ENCODE measurements at regions not wholly inside any gene's neighbourhood (a gene's known extent, or its start where the extent isn't known, plus 50 kb on each side); places are given as distances from the start of the nearest gene placed in this dataset.
"Not testable (repeated sequence)": the region's sequence is repeated elsewhere in the genome, so short reads cannot be mapped to it uniquely, and the experiment has no call there.

- DNase-seq (ENCODE audit: low spot score), result no peak
Measured at GRCh38 chr5:112534067-112534583, 115.0 kb upstream of the EPB41L4A start.

GRCh38 chr5:112534611-112535255, 115.7 kb upstream of the EPB41L4A start:
- DNase-seq (ENCODE audit: low spot score), result no peak

GRCh38 chr5:112535356-112535755, 116.3 kb upstream of the EPB41L4A start:
- no peak for DNase-seq (ENCODE audit: low spot score)

- not testable (repeated sequence) for DNase-seq (ENCODE audit: low spot score)
Measured at GRCh38 chr5:112544558-112544957, 125.5 kb upstream of the EPB41L4A start.

DNA sequence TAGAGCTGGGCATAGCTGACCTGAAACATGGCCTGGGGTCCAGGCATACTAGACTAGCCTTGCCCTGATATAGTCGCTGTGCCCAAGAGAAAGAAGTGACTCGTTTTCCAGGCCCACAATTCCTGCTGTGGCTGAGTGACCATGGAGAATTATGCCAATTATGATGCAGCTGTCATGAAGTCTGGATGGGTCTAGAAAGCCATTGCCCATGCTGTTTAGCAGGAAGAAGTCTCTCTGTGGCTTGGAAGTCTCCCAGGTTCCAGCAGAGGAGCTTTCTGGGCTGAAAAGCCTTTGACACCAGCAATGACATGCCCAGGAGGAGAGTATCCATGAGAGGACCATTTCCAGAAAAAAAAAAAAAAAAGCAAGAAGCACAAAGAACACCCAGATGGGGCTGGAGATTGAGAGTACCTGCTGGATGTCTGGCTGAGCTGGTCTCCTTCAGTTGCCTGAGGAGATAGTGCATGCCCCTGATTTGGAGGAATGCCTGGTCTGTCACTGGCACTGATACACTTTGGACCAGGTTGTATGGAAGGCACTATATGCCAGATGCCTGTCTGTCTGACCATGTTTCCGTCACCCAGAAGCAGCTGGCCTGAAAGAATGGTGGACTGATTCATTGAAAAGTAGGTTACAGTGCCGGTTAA, 128.0 kb upstream of the EPB41L4A start:
- no peak for DNase-seq (ENCODE audit: low spot score)

DNA sequence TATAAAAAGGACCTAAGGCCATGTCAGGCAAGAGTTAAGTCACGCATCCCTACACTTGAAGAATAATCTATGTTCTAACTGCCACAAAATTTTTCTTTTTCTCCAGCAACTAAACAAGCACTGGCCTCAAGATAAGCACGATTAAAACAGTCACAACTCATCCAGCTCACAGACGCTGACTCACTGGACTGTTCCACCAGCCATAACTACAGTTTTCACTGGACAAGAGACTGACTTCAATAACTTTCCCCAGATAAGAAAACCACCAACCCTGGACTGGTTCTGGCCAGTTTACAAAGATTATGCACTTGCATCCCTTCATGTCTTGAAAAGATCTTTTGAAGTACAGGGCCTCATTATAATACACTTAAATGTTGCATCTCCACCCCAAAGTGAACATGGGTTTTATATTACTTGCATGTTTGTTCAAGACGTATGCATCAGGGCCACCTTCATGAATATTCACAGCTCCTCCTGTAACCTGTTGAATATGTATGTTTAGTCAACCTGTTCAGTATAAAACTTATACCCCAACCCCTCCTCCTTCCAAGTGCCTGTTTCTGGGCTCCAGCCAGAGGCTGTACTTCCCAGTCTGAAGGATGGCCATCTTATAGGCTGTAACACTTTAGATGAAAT, 129.3 kb upstream of the EPB41L4A start:
- peak; percentile 11 for DNase-seq (ENCODE audit: low spot score)

DNA sequence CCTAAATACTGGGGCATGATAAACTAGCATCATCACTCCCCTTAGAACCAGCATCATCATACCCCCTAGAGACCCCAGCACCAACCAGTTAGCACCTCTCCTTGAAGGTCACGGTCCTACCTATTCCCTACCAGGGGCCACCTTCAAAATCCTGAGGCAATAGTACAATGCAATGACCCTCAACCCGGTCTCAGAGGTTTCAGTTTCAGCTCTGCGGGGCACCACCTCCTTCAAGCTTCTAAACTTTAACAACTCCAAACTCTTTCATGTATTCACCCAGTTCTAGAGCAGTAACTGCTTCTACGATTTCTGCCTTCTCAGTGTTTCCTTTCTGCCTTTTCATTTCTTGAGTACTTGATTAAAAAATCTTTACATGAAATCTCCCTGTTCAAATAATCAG, 130.1 kb upstream of the EPB41L4A start:
- no peak for DNase-seq (ENCODE audit: low spot score)

GRCh38 chr5:112549605-112550166, 130.6 kb upstream of the EPB41L4A start:
- no peak for DNase-seq (ENCODE audit: low spot score)

DNA sequence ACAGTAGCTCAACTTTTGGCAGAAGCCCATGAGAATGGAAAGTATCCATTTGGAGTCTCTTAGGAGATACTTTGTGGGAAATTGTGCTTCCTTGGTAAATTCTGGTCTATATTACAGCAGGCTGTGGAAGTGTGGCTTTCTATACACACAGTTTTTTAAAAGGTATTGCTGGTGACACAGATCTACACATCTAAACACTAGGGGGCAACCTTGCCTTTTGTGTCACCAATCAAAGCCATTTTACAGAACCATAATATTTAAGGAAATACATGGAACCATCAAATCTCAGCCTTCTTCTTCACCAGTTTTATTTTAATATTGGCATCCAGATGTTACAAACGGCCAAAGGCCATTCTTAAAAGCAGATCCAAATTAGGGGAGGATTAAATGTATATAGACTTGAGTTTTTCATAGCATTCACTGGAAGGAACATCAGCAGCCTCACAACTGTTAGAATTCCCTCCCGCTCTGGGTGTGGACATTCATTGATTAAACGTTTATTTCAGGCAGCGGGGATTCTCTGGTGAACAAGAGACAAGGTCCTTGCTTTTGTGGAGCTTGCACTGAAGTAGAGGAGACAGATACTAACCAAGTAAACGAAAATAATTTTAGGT, 132.4 kb upstream of the EPB41L4A start:
- peak; percentile 58 for DNase-seq (ENCODE audit: low spot score)

GRCh38 chr5:112552216-112552615, 133.1 kb upstream of the EPB41L4A start:
- DNase-seq (ENCODE audit: low spot score), result no peak

DNA sequence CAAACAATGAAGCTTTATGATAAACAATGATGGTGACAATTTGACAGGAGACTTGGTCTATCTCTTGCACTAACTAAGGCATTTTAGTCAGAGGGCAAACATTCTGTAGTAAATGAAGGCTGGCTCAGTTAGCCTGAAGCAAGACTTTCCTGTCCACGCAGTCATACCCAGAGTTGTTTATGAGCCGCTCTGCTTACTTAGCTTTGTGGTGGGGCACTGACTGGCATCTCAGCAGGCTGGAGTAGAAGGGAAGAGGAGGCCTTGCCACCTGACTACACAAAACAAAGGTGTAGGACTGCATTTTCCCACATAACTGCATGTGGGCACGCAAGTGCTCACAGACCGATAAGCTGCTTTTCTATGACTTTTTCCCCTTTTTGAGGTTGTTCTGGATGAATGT, 133.7 kb upstream of the EPB41L4A start:
- peak; percentile 2 for DNase-seq (ENCODE audit: low spot score)

GRCh38 chr5:112554101-112554977, 135.3 kb upstream of the EPB41L4A start:
- DNase-seq (ENCODE audit: low spot score), result no peak

DNA sequence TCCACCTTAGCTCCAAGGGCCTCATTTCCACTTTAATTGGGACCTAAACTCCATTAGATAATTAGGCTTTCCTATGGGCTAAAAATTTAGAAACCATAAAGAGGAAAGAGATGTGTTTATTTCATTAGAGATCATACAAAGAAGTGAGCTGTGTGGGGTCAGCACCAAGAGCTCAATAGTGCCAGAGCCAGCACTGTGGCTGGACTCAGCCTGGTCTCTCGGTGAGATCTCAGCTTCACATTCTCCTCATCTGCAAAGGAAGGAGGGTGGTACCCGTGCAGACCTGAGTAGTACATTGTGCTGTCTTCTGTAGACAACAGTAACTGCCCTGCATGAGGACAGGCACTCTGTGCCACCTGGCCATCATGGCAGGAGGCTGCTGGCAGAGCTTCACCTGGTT, 136.1 kb upstream of the EPB41L4A start:
- DNase-seq (ENCODE audit: low spot score), result no peak

DNA sequence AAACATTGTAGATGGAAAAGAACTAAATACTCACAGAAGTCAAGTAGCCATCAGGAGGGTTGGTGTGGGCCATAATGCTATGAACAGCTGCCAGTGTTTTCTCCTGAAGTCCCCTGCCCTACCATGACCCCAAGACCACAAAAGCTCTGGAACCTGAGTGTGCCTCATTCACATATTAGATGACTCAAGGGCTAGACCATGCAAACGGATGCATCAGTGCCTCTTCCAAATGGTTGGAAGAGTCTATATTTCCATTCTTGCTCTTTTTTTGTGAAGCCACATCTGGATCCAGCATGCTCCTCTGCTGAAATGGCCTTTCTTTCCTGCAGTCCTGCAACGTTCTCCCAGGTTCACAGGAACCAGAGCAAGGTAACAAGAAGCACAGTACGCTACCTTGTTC, 136.6 kb upstream of the EPB41L4A start:
- DNase-seq (ENCODE audit: low spot score), result no peak

GRCh38 chr5:112559501-112559900, 140.4 kb upstream of the EPB41L4A start:
- not testable (repeated sequence) for DNase-seq (ENCODE audit: low spot score)

DNA sequence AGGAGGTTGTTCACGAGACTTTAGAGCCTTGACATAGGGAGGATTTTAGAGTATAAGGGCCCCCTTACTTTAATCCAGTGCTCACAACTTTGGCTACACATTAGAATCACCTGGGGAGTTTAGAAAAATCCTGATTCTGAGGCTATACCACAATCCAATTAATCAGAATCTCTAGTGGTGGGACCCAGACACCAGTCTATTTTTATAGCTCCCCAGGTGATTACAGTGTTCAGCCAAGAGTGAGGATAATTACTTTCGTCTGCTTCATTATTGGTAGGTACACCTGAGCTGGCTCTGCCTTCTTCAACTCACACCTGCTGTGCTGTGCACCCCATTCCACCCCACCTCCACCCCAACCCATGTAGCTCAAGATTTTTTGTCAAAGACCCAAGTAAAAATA, 141.3 kb upstream of the EPB41L4A start:
- DNase-seq (ENCODE audit: low spot score), result no peak

GRCh38 chr5:112563169-112563826, 144.2 kb upstream of the EPB41L4A start:
- no peak for DNase-seq (ENCODE audit: low spot score)

DNA sequence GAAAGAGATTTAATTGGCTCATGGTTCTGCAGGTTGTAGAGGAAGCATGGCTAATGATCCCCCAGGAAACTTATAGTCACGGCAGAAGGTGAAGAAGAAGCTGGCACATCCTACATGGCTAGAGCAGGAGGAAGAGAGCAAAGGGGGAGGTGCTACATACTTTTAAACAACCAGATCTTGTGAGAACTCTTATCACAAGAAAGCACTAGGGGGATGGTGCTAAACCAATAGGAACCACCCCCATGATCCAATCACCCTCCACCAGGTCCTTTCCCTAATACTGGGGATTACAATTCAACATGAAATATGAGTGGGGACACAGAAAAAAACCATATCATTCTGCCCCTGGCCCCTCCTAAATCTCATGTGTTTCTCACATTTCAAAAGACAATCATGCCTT, 147.2 kb upstream of the EPB41L4A start:
- DNase-seq (ENCODE audit: low spot score), result no peak

DNA sequence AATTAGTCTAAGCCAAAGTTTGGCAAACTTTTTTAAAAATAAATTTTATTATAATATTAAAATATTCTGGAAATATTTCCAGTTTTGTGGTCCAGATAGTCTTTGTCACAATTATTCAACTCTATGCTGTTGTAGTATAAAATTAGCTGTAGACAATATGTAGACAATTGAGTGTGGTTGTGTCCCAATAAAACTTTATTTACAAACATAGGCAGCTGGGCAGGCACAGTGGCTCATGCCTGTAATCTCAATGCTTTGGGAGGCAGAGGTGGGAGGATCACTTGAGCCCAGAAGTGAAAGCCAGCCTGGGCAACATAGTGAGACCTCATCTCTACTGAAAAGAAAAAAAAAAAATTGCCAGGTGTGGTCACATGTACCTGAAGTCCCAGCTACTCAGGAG, 150.5 kb upstream of the EPB41L4A start:
- no peak for DNase-seq (ENCODE audit: low spot score)

DNA sequence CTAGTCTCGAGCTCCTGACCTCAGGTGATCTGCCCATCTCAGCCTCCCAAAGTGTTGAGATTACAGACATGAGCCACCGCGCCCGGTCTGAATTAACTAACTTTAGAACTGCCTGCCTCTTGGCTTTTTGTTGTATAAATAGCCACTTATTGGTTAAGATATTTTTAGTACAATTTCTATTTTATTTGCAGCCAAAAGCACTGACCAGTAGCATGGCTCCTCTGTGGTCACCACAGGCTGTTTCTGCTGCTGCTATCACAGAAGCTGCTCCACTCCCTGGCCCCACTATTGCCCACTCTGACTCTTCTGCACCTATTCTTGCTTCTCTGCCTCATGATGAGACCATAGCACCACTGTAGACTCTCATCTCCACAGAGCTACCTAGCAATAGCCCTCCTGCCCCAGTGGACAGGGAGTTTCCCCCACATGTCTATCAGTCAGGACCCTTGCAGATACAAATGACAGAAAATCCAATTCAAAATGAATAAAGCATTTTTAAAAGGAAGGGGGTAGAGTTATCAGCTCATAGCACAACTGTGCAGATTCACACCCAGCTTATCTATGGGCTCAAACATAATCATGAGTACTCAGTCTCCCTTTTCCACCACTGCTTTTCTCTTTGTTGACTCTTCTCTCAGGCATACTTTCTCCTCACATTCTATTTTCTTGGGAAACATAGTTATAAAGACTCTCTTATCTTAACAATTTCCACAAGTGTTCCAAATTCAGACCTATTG, 151.8 kb upstream of the EPB41L4A start:
- no peak for DNase-seq (ENCODE audit: low spot score)
